ENCODE measurements at regions not wholly inside any gene's neighbourhood (a gene's known extent, or its start where the extent isn't known, plus 50 kb on each side); places are given as distances from the start of the nearest gene placed in this dataset.

DNA sequence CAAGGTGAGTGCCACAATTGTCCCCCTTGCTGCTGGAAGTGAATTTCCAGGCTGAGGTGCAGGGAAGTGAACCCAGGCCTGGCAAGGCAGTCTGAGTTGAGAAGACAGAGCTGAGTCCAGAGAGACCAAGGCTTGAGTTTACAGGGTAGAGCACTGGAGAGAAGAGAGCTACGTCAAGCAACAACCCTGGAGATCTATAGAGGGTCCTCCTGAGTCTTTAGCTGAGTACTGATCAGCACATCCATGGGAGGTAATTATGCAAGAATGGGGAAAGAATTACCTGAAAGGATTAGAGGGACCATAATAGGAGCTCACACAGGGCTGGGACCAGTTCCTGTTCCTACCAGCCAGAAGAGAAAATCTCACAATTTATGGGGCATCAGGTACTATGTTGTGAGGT is 190.7 kb downstream of the NEDD1 start:
- TF ChIP-seq POU6F1 (CRISPR knock-in tag; IDR thresholded peaks at IDR 0.05; ENCODE audit: borderline replicate concordance, low read depth) (no peak), ZNF8 (CRISPR knock-in tag; IDR thresholded peaks at IDR 0.05) (no peak)
- TF ChIP-seq, protein P1, sequence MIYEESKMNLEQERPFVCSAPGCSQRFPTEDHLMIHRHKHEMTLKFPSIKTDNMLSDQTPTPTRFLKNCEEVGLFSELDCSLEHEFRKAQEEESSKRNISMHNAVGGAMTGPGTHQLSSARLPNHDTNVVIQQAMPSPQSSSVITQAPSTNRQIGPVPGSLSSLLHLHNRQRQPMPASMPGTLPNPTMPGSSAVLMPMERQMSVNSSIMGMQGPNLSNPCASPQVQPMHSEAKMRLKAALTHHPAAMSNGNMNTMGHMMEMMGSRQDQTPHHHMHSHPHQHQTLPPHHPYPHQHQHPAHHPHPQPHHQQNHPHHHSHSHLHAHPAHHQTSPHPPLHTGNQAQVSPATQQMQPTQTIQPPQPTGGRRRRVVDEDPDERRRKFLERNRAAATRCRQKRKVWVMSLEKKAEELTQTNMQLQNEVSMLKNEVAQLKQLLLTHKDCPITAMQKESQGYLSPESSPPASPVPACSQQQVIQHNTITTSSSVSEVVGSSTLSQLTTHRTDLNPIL (CRISPR knock-in tag; IDR thresholded peaks at IDR 0.05; ENCODE audit: low read depth): no peak

Data from SK-N-SH treated with all-trans-retinoic acid at 6 μM for 48 hours (cell line).